A549 (cell line): ENCODE measurements at regions not wholly inside any gene's neighbourhood (a gene's known extent, or its start where the extent isn't known, plus 50 kb on each side); places are given as distances from the start of the nearest gene placed in this dataset.

Experiments
- ATAC-seq, 2 experiments: fragments of 200-7000 bp in 1 of 2; fragments of >200 bp in 1 of 2; cut with Nextera tagmentation in 1 of 2; cut with Tn5 transposase in 1 of 2; 3 replicates each; pipeline versions ENCODE4 v1.8.0 to v1.9.1; 2018 to 2020; ENCODE audit warnings: mild to moderate bottlenecking in 1 of 2, moderate library complexity in 1 of 2
- CTCF ChIA-PET: fragments of 300-600 bp; sonication (Branson Sonifier 250); formaldehyde crosslinking; extraction: SDS; loops from one replicate; lab custom pipeline; 2021; ENCODE audit warnings: antibody characterized with exemption, inconsistent platforms; lab: Yijun Ruan, JAX
- POLR2A ChIA-PET: fragments of 350-600 bp; formaldehyde crosslinking; extraction: SDS; loops from one replicate; lab custom pipeline; 2021; ENCODE audit warnings: antibody characterized with exemption, inconsistent platforms; lab: Yijun Ruan, JAX
- DNase-seq, 2 experiments: peaks; one replicate each; pipeline versions ENCODE4 v3.0.0 to v3.0.0-alpha.2; 2011 to 2016; ENCODE audit warnings: low read depth in 1 of 2, low spot score in 1 of 2
- FAIRE-seq: peaks from 2 replicates; lab custom pipeline; 2011; peaks lifted over from hg19 to GRCh38; lab: Jason Lieb, UNC
- H3K27ac ChIP-seq, 2 experiments: fragments of >200 bp; sonication (Bioruptor Twin); formaldehyde crosslinking; 3 replicates each; pipeline ENCODE4 v1.5.1; 2016 to 2017
- H3K4me1 ChIP-seq: fragments of >200 bp; sonication (Bioruptor Twin); formaldehyde crosslinking; 3 replicates; pipeline ENCODE4 v1.6.1; 2016
- H3K4me2 ChIP-seq: fragments of >200 bp; sonication (Bioruptor Twin); formaldehyde crosslinking; 3 replicates; pipeline ENCODE4 v1.6.1; 2016
- H3K4me3 ChIP-seq: fragments of >200 bp; sonication (Bioruptor Twin); formaldehyde crosslinking; 3 replicates; pipeline ENCODE4 v1.5.1; 2016
- H3K9me3 ChIP-seq: fragments of >200 bp; sonication (Bioruptor Twin); formaldehyde crosslinking; 3 replicates; pipeline ENCODE4 v1.6.1; 2016
- BHLHE40 ChIP-seq: IDR thresholded peaks from 2 replicates; pipeline ENCODE4 v1.6.1; 2012; ENCODE audit warnings: low read depth, low read length, inconsistent platforms
- CBX2 ChIP-seq: fragments of 200-600 bp; sonication (generic); IDR thresholded peaks from 2 replicates; pipeline ENCODE4 v1.6.1; 2016; ENCODE audit warnings: low read depth, mild to moderate bottlenecking, borderline replicate concordance
- EP300 ChIP-seq, 2 experiments: fragments of >200 bp; sonication (Bioruptor Twin); formaldehyde crosslinking; IDR thresholded peaks; 2 replicates in 1 of 2; 3 replicates in 1 of 2; pipeline ENCODE4 v1.6.1; 2016 to 2017
- ESRRA ChIP-seq: fragments of 150-350 bp; IDR thresholded peaks from 2 replicates; pipeline ENCODE4 v1.6.1; 2014; ENCODE audit warnings: mild to moderate bottlenecking, low read length, borderline replicate concordance
- FOSL2 ChIP-seq, 2 experiments: fragments of 450-650 bp in 1 of 2; fragments of >200 bp in 1 of 2; sonication (Bioruptor Twin) in 1 of 2; formaldehyde crosslinking; IDR thresholded peaks; 2 replicates each; pipeline versions ENCODE4 v1.5.0 to v1.6.1; 2016 to 2020; ENCODE audit warnings: mild to moderate bottlenecking in 1 of 2, moderate library complexity in 1 of 2
- KDM5A ChIP-seq: fragments of 200-600 bp; sonication (generic); IDR thresholded peaks from 2 replicates; pipeline ENCODE4 v1.6.1; 2016; ENCODE audit warnings: antibody characterized with exemption, mild to moderate bottlenecking
- MYC ChIP-seq: IDR thresholded peaks from 2 replicates; pipeline ENCODE4 v1.6.1; 2012; ENCODE audit warnings: mild to moderate bottlenecking, inconsistent platforms, low read length, improper control_type of control experiment, borderline replicate concordance
- NPAS2 ChIP-seq: fragments of 250-450 bp; sonication (Bioruptor Pico); IDR thresholded peaks from 2 replicates; pipeline ENCODE4 v1.8.0; 2022; ENCODE audit warnings: mild to moderate bottlenecking, moderate library complexity, borderline replicate concordance
- POLR2AphosphoS2 ChIP-seq: conservative IDR thresholded peaks from 2 replicates; pipeline ENCODE4 v1.6.1; 2012; ENCODE audit warnings: low read length, improper control_type of control experiment, inconsistent platforms
- SMC3 ChIP-seq: fragments of >200 bp; sonication (Bioruptor Twin); formaldehyde crosslinking; IDR thresholded peaks from 3 replicates; pipeline ENCODE4 v1.6.1; 2018; ENCODE audit warnings: inconsistent platforms
- ZFP36 ChIP-seq: fragments of 450-650 bp; IDR thresholded peaks from 2 replicates; pipeline ENCODE4 v1.6.1; 2014; ENCODE audit warnings: borderline replicate concordance; ENCODE audit not compliant: partially characterized antibody
- ZSCAN20 ChIP-seq: fragments of 250-450 bp; sonication (Bioruptor Pico); IDR thresholded peaks from 2 replicates; pipeline ENCODE4 v1.8.0; 2022; ENCODE audit warnings: mild to moderate bottlenecking, moderate library complexity
- WGBS: methylation state at CpG from one replicate; pipeline ENCODE4 v1.1.6; 2017; ENCODE audit errors: missing lambda C conversion rate; 5-methylcytosine and 5-hydroxymethylcytosine counted together
- TF ChIP-seq, protein P1 (sequence below): IDR thresholded peaks from 2 replicates; pipeline ENCODE4 v1.6.1; 2012
- TF ChIP-seq, protein P2 (sequence below): fragments of 450-650 bp; IDR thresholded peaks from 2 replicates; pipeline ENCODE4 v1.6.1; 2014; ENCODE audit warnings: antibody characterized with exemption

DNA sequence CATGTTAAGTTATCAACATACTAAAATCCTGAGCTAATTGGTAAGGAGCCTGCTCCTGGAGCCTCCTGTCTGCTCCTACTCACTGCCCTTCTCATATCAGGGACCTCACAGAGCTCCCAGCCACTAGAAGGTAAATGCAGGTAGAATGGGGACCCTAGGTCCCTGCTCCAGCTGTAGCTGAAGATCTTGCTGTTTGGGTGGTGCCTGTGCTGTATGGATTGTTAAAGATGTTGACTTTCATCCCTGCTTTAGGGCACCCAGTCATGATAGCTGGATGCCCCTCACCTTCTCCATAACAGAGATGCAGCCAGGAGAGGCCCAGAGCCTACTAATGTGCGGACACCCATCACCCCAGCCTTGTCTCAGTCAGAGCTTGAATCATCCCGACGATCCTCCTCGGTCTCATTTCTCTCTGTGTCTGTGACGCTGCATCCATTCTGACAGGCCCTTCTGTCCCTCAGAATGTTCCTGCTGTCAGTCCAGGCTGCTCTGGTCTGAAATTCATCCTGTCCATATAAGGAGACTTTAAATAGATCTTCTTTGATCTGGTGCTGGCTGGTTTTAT is 341.7 kb upstream of the GATB start:
- POLR2A ChIA-PET: no interaction called here
- H3K9me3 ChIP-seq: no peaks in the 10 kb centered on the region
- H3K27ac ChIP-seq: peak overlapping the region; percentile 20 to 87; a peak in 4 of 6 replicates
- TF ChIP-seq MYC (no peak), KDM5A (no peak)
- TF ChIP-seq, protein P1, sequence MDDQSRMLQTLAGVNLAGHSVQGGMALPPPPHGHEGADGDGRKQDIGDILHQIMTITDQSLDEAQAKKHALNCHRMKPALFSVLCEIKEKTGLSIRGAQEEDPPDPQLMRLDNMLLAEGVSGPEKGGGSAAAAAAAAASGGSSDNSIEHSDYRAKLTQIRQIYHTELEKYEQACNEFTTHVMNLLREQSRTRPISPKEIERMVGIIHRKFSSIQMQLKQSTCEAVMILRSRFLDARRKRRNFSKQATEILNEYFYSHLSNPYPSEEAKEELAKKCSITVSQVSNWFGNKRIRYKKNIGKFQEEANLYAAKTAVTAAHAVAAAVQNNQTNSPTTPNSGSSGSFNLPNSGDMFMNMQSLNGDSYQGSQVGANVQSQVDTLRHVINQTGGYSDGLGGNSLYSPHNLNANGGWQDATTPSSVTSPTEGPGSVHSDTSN: no peak
- H3K4me2 ChIP-seq: peak overlapping the region; percentile 60
- no peak for DNase-seq
- FAIRE-seq: no peak
- peak in 1 of 2 experiments; percentile 11; a peak in 2 of 6 replicates for ATAC-seq
- peaks cover 54% of the 10 kb centered on the region for H3K4me1 ChIP-seq
- 78% methylated on average over 5 of the region's 5 CpGs for WGBS
- H3K4me3 ChIP-seq: no peak overlapping the region
- CTCF ChIA-PET: interaction anchor here (1.0 kb wide), 1 partner anchor 19 kb away, joined by 3 read pairs; no protein-coding TSS in a partner anchor

DNA sequence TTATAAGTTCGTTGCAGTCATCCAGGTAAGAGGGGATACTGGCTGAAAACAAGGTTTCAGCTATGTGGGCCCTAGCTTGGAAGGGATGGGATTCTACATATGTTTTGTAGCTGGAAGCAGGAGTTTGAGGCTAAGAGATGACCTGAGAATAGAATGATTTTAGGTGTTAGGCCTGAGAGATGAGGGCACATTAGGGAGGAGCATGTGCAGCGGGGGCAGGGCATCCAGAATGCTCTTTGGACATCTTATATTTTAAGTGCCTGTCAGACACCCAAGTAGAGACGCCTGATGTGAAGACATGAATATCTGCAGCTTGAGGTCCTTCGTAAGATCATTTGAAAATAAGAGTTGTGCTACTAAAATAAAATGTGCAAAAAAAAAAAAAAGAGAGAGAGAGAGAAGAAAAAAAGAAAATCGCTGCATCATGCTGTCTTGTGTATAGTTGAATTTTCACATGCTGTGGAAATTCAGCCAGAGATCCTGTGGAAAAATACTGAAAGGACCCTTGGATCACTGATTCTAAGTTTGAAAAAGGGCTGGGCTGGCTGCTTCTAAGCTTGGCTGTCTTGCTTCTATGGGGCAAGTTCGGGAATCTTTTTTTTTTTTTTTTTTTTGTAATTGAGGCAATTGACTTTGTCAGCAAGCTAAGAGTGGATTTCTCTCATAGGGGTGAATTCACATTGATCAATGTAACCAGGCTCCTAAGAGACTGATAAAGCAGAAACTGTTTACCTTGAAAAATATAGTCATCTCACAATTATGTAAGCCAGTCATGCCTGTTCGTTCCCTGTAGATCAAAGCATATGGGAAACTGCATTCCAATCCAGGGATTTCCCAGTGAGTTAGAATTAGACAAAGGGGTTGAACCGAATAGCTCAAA is 341.0 kb upstream of the GATB start:
- ATAC-seq: peak in 1 of 2 experiments; percentile 50; a peak in 2 of 6 replicates
- TF ChIP-seq, protein P1: no peak
- TF ChIP-seq ZFP36 (no peak), EP300 (IDR thresholded peaks at IDR 0.05) (no peak), ZSCAN20 (CRISPR knock-in tag) (no peak), ESRRA (no peak), FOSL2 (IDR thresholded peaks at IDR 0.05) (no peak), FOSL2 (CRISPR knock-in tag; IDR thresholded peaks at IDR 0.05) (0 out of 2 replicates have a peak, but pooled peaks have one; percentile 31)
- TF ChIP-seq, protein P2, sequence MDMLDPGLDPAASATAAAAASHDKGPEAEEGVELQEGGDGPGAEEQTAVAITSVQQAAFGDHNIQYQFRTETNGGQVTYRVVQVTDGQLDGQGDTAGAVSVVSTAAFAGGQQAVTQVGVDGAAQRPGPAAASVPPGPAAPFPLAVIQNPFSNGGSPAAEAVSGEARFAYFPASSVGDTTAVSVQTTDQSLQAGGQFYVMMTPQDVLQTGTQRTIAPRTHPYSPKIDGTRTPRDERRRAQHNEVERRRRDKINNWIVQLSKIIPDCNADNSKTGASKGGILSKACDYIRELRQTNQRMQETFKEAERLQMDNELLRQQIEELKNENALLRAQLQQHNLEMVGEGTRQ: no peak
- CTCF ChIA-PET: interaction anchor here (1.0 kb wide), 1 partner anchor 18 kb away, joined by 3 read pairs; no protein-coding TSS in a partner anchor
- POLR2A ChIA-PET: interaction anchor here (0.6 kb wide), 2 partner anchors 179 to 737 kb away, joined by 3 to 5 read pairs; no protein-coding TSS in a partner anchor
- no peak overlapping the region for H3K4me3 ChIP-seq
- peaks cover 48% of the 10 kb centered on the region for H3K4me1 ChIP-seq
- peak overlapping the region; percentile 60 for H3K4me2 ChIP-seq
- FAIRE-seq: no peak
- peak overlapping the region; percentile 20 to 87; a peak in 4 of 6 replicates for H3K27ac ChIP-seq
- DNase-seq: peak in 1 of 2 experiments; percentile 38
- WGBS: 49% methylated on average over 8 of the region's 8 CpGs
- no peaks in the 10 kb centered on the region for H3K9me3 ChIP-seq

DNA sequence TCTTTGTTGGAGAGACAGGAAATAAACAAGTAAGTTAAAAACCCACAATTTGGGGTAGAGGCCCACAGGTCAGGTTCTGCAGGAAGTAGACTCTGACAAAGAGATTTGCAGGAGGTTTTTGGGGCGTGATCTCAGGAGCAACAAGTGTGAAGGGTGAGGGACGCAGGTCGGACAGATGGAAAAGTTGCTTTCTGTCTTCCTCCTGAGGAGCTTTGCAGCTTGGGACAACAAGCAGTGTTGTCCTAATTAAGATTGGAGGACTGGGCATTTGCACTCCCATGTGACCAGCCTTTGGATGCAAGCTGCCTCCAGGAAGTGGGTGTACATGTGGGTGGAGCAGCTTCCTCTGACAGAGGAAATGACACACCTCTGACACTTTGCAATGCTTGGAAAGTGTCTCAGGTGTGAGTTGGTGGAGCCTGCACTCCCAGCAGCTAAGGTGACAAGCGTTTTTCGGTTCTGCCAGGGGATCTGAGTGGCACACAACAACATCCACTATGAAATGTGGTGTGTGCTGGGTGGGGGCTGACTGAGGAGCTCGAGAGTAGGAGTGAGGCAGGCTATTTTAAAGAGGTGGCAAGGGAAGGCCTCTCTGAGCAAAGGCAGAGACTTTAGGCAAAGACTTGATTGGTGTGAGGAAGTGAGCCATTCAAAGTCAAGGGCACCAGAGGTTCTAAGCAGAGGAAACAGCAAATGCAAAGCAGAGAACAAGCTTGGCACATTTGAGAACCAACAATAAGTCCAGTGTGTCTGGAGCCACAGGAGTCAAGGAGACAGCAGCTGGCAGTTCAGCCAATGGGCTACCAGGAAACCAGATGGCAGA is 339.8 kb upstream of the GATB start:
- WGBS: 86% methylated on average over 6 of the region's 6 CpGs
- Histone ChIP-seq H3K4me3 (no peak overlapping the region), H3K27ac (peak overlapping the region in 1 of 2 experiments; percentile 46; a peak in 1 of 6 replicates), H3K9me3 (no peaks in the 10 kb centered on the region), H3K4me1 (peaks cover 38% of the 10 kb centered on the region), H3K4me2 (no peak overlapping the region)
- FAIRE-seq (no peak), ATAC-seq (no peak), DNase-seq (no peak)
- CTCF ChIA-PET: no interaction called here
- POLR2A ChIA-PET: no interaction called here
- no peak for TF ChIP-seq MYC
- no peak for TF ChIP-seq NPAS2 (CRISPR knock-in tag)
- TF ChIP-seq BHLHE40: no peak
- TF ChIP-seq SMC3: no peak
- TF ChIP-seq POLR2AphosphoS2: no peak
- no peak for TF ChIP-seq CBX2
